NT2/D1 (cell line): ENCODE measurements at regions not wholly inside any gene's neighbourhood (a gene's known extent, or its start where the extent isn't known, plus 50 kb on each side); places are given as distances from the start of the nearest gene placed in this dataset.

Experiments
- DNase-seq: peaks from one replicate; pipeline ENCODE4 v3.0.0-alpha.2; 2011; ENCODE audit warnings: low read depth, low spot score
- H3K27me3 ChIP-seq: 2 replicates; pipeline ENCODE4 v1.6.0; 2011; ENCODE audit warnings: mild to moderate bottlenecking; ENCODE audit not compliant: insufficient read length, insufficient read depth
- H3K36me3 ChIP-seq: 2 replicates; pipeline ENCODE4 v1.6.1; 2011; ENCODE audit warnings: mild to moderate bottlenecking, low read length, mixed read lengths; ENCODE audit not compliant: insufficient read depth, insufficient read length
- H3K4me1 ChIP-seq: 2 replicates; pipeline ENCODE4 v1.5.1; 2011; ENCODE audit not compliant: insufficient read depth, insufficient read length
- H3K4me3 ChIP-seq: 2 replicates; pipeline ENCODE4 v1.5.1; 2011; ENCODE audit warnings: low read depth; ENCODE audit not compliant: insufficient read length
- H3K9ac ChIP-seq: 2 replicates; pipeline ENCODE4 v1.6.0; 2011; ENCODE audit warnings: low read depth; ENCODE audit not compliant: insufficient read length
- H3K9me3 ChIP-seq: 2 replicates; pipeline ENCODE4 v1.5.1; 2011; ENCODE audit warnings: mild to moderate bottlenecking, low read length; ENCODE audit not compliant: insufficient read depth
- SUZ12 ChIP-seq: IDR thresholded peaks from 2 replicates; pipeline ENCODE4 v1.6.1; 2011; ENCODE audit not compliant: insufficient read length, insufficient read depth; ENCODE audit errors: extremely low read depth
- YY1 ChIP-seq: IDR thresholded peaks from 2 replicates; pipeline ENCODE4 v1.6.1; 2011; ENCODE audit not compliant: insufficient read length, insufficient read depth
- ZNF274 ChIP-seq: IDR thresholded peaks from 2 replicates; pipeline ENCODE4 v1.6.1; 2011; ENCODE audit warnings: mild to moderate bottlenecking, low read depth, low read length

DNA sequence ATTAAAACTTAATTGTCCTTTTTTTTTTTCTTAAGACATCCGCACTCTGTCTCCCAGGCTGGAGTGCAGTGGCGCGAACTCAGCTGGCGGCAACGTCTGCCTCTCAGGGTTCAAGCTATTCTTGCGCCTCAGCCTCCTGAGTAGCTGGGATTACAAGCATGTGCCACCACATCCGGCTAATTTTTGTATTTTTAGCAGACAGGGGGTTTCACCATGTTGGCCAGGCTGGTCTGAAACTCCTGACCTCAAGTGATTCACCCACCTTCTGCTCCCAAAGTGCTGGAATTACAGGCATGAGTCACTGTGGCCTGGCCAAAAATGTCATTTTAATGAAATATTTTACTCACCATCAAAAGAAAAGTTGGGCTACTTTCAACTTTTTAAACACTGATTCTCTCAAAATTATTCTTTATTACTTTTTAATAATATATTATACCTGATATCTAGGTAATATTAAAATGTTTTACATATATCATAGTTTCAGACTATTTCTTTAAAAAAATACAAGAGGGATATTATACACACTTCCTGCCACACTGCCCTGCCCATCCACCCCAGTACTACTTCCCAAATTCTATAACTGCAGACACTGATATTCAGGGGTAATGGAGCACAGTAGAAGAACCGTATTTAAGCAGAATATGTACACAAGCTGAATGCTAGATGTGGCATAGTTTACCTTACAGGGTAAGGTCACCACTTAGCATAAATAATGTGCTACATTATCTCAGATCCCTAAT is 723.9 kb upstream of the ZNF385D start:
- DNase-seq = no peak
- Histone ChIP-seq H3K4me3 (no peak overlapping the region), H3K9ac (no peak overlapping the region), H3K9me3 (no peaks in the 10 kb centered on the region), H3K36me3 (no peaks in the 10 kb centered on the region), H3K4me1 (no peaks in the 10 kb centered on the region), H3K27me3 (no peaks in the 10 kb centered on the region)
- no peak for TF ChIP-seq SUZ12
- no peak for TF ChIP-seq YY1
- TF ChIP-seq ZNF274 = no peak

DNA sequence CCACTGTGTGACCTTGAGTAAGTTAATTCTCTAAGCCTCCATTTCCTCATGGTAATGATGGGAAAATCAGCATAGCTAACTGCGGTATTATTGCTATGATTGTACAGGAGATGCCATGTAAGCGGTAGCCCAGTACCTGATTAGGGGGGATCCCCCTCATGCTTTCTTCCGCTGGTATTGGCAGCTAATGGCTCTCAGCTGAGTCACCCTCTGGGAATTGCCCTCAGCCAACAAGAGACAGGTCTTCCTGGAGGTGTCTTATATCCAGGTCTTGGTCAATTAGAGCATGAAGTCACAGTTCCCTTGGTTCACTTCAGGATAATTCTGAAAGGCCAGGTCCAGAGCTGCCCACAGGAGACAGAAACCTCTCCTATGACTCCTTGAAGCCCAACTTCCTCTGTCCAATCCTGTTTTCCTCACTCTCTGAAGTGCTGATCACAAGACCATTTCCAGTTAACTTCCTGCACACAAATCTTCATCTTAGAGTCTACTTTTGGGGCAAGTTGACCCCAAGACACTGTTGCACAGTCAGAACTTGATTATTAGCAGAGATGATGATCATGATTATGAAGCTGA is 724.7 kb upstream of the ZNF385D start:
- H3K9ac ChIP-seq = no peak overlapping the region
- DNase-seq = no peak
- TF ChIP-seq ZNF274 (no peak), YY1 (no peak), SUZ12 (no peak)
- H3K4me1 ChIP-seq = no peaks in the 10 kb centered on the region
- H3K9me3 ChIP-seq = no peaks in the 10 kb centered on the region
- no peak overlapping the region for H3K4me3 ChIP-seq
- no peaks in the 10 kb centered on the region for H3K36me3 ChIP-seq
- H3K27me3 ChIP-seq = no peaks in the 10 kb centered on the region

DNA sequence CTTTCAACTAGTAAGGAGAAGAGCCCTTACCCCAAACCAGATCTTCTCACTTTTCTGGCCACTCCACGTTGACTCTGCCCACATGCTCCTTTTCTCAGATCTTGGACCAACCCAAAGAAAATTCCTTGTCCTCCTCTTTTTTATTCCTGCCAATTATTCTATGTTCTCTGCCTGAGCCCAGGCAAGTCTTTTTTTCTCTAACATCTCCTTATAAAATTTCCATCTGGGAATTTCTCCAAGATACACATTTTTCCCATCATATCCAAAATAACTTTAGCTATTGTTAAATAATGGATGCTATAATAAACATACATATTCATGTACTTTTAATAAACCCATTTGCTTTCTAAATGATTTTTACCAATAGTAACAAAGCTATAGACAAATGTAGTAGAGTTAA is 726.0 kb upstream of the ZNF385D start:
- Histone ChIP-seq H3K36me3 (no peaks in the 10 kb centered on the region), H3K9ac (no peak overlapping the region), H3K4me3 (no peak overlapping the region), H3K4me1 (no peaks in the 10 kb centered on the region), H3K9me3 (no peaks in the 10 kb centered on the region), H3K27me3 (no peaks in the 10 kb centered on the region)
- DNase-seq = no peak
- TF ChIP-seq ZNF274 = no peak

DNA sequence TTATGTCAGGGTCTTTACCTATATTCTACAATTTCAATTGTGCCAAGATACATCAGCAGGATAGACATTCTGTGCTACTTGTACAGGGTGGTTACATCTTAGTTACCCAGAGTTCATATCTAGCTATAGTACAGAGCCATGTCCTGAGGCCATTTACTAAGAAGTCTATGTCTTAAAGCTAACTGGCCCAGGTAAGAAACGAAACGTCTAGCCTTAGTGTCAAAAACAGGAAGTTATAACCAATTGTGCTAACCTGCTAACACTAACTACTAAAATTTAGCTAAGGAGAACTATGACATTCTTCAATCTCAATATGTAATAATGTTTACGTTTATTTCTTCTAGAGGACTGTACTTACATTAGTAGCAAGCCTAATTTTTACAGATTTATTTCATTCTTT is 717.2 kb upstream of the UBE2E2 start:
- no peak overlapping the region for H3K4me3 ChIP-seq
- no peak for DNase-seq
- no peaks in the 10 kb centered on the region for H3K27me3 ChIP-seq
- H3K9ac ChIP-seq = no peak overlapping the region
- TF ChIP-seq SUZ12 (no peak), ZNF274 (no peak), YY1 (no peak)
- no peaks in the 10 kb centered on the region for H3K9me3 ChIP-seq
- no peaks in the 10 kb centered on the region for H3K36me3 ChIP-seq
- H3K4me1 ChIP-seq = no peaks in the 10 kb centered on the region

DNA sequence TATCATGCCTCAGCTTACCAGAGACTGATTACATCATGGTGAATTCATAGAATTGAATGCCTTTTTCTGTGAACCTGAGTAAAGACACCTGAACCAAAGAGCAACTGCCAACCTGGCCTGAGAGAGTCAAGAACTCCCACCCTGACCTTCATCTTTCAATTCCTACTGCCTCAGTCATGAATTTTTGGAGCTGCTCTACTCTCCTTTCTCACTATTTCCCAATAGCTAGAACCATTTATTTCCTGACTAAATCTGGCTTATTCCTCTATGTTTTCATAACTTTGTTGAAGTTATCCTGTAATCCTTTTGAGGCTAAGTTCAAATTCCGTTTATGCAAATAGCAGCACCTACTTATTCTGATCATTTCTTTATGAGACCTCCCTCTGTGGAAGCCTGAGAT is 712.4 kb upstream of the UBE2E2 start:
- H3K4me3 ChIP-seq = no peak overlapping the region
- H3K36me3 ChIP-seq = no peaks in the 10 kb centered on the region
- no peaks in the 10 kb centered on the region for H3K4me1 ChIP-seq
- TF ChIP-seq YY1 (no peak), ZNF274 (no peak), SUZ12 (no peak)
- H3K9me3 ChIP-seq = no peaks in the 10 kb centered on the region
- H3K9ac ChIP-seq = no peak overlapping the region
- H3K27me3 ChIP-seq = no peaks in the 10 kb centered on the region
- no peak for DNase-seq

DNA sequence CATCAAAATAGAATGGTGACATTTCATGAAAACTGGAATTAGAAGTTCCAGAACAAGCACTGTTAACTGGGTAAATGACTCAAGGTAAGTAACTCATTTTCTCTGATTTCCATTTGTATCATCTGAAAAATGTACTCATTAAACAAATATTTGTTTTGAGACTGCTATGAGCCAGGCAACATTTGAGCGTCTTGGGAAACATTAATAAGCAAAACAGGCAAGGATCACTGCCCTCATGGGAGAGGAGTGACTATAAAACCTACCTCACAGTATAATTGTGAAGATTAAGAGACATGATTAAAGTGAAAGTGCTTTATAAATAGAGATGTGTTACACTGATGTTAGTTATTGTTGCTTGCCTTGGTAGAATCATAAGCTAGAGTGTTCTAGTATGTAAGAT is 711.8 kb upstream of the UBE2E2 start:
- TF ChIP-seq ZNF274 (no peak), YY1 (no peak), SUZ12 (no peak)
- H3K4me1 ChIP-seq = no peaks in the 10 kb centered on the region
- no peak overlapping the region for H3K4me3 ChIP-seq
- no peak overlapping the region for H3K9ac ChIP-seq
- H3K9me3 ChIP-seq = no peaks in the 10 kb centered on the region
- no peaks in the 10 kb centered on the region for H3K27me3 ChIP-seq
- no peaks in the 10 kb centered on the region for H3K36me3 ChIP-seq
- no peak for DNase-seq

DNA sequence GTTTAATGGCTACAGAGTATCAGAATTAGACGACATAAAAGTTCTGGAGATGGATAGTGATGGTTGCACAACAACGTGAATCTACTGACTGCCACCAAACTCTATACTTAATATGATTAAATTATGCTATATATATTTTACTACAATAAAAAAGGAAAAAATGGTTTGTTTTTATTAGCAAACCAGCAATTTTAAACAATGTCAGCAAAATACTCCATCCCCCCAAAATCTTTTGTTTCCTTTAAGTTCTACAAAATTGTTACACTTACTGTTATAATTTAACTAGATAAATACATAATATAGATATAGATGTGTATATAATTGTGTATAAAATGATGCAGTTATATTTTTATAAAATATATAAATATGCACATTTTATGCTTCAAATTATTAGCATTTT is 710.8 kb upstream of the UBE2E2 start:
- no peaks in the 10 kb centered on the region for H3K27me3 ChIP-seq

More for the DNA sequence above, 710.8 kb upstream of the UBE2E2 start:
- H3K9me3 ChIP-seq = no peaks in the 10 kb centered on the region
- no peak for TF ChIP-seq ZNF274
- TF ChIP-seq YY1 = no peak
- no peak for TF ChIP-seq SUZ12
- H3K36me3 ChIP-seq = no peaks in the 10 kb centered on the region
- H3K4me1 ChIP-seq = no peaks in the 10 kb centered on the region
- H3K4me3 ChIP-seq = no peak overlapping the region
- H3K9ac ChIP-seq = no peak overlapping the region
- no peak for DNase-seq
